ENCODE measurements at regions not wholly inside any gene's neighbourhood (a gene's known extent, or its start where the extent isn't known, plus 50 kb on each side); places are given as distances from the start of the nearest gene placed in this dataset.

DNA sequence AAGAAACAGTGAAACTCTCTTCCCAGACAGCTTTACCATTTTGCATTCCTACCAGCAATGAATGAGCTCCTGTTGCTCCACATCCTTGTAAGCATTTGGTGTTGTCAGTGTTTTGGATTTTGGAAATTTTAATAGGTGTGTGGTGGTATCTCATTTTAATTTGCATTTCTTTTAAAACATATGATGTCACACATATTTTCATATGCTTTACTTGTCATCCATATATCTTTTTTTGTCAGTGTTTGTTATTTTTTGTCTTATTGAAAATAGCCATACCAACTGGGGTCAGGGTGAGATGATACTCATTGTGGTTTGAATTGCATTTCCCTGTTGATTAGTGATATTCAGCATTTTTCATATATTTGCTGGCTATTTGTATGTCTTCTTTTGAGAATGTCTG, 119.5 kb upstream of the FOXA2 start:
- TF ChIP-seq LEF1 (IDR thresholded peaks at IDR 0.05; ENCODE audit: borderline replicate concordance) (no peak), BHLHE40 (IDR thresholded peaks at IDR 0.05; ENCODE audit: borderline replicate concordance) (no peak), FOXA1 (IDR thresholded peaks at IDR 0.05) (no peak), FOXM1 (IDR thresholded peaks at IDR 0.05; ENCODE audit: borderline replicate concordance) (no peak), SP1 (IDR thresholded peaks at IDR 0.05) (no peak), FOXK2 (IDR thresholded peaks at IDR 0.05) (no peak), TARDBP (IDR thresholded peaks at IDR 0.05) (no peak), ARNT (IDR thresholded peaks at IDR 0.05) (no peak), HDGF (IDR thresholded peaks at IDR 0.05; ENCODE audit: borderline replicate concordance) (no peak), CTBP1 (IDR thresholded peaks at IDR 0.05; ENCODE audit: borderline replicate concordance) (no peak)

All from HEK293T (cell line).